Superior temporal gyrus (tissue), 1 donor: ENCODE measurements at regions not wholly inside any gene's neighbourhood (a gene's known extent, or its start where the extent isn't known, plus 50 kb on each side); places are given as distances from the start of the nearest gene placed in this dataset.
A peak's percentile ranks its signal among the peaks of the same experiment; 100 is the strongest.

Experiments
- DNase-seq: peaks from one replicate; pipeline ENCODE4 v3.0.0-alpha.2; 2016; ENCODE audit errors: extremely low spot score

DNA sequence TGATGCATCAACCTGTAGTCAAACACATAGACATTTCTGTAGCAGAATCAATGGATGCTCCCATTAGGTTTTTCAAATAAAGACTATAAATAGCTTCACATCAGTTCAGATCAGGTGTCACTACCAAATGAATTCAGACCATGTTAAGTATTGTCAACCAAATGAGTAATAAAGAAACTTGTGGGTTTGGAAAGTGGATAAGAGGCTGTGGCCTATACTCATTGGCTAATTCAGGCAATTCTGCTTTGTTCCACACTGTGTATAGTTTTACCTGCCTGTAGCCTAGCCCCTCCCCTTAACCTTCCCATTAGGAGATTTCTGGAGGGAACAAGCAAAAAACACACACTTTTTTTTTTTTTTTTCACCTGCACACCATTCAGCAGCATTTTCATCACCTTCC lies 321.2 kb downstream of the HLX start:
- DNase-seq = no peak

DNA sequence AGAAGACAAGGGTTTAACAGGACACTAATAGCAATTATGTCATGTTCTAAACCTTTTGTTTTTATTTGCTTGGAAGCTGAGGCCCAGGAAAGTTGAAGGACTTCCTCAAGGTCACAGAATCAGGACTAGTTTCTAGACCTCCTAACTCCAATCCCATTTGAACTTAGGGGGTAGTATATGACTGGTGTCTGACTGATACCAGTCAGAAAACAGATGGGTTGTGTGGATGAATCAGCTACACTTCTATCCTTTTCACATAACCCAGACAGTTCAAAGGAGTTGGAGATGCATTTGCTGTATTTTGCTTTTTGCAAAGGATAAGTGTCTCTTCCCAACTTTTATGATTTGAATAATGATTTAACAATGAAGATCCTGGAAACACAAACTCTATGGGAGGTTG lies 322.5 kb downstream of the HLX start:
- no peak for DNase-seq

DNA sequence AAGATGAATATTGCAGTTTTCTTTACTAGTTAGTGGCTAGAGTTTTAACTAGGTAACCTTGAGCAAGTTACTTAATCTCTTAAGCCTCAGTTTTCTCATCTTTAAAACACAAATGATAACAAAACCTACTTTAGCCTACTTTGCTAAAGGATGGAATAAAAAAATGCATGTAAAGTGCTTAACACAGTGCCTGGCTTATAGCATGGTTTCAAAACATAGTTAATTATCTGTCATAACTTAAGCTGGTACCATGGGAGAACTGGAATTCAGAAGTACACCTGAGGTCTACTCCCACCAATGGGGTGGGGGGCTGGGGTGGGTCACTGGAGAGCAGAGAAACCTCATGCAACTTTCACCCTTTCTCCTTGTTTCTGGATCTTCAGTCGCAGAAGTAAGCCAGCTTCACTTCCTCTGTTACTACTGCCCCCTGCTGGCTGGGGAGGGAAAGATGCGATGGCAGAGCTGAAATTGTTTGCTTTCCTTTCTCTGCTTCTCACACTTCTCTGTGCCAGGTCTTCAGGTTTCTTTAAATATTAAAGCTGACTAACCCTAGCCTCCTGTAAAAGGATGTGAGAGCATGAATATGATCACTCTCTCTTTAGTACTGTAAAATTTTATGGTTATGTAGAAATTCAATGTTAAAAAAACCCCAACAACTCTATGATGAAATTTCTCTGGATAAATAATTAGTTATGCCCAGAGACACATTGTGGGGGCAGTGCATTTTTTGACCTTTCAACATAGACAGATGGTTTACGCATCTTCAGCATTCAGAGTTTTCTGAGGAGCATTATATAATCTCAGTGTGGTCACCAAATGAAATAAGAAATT lies 324.2 kb downstream of the HLX start:
- DNase-seq = peak; percentile 82

DNA sequence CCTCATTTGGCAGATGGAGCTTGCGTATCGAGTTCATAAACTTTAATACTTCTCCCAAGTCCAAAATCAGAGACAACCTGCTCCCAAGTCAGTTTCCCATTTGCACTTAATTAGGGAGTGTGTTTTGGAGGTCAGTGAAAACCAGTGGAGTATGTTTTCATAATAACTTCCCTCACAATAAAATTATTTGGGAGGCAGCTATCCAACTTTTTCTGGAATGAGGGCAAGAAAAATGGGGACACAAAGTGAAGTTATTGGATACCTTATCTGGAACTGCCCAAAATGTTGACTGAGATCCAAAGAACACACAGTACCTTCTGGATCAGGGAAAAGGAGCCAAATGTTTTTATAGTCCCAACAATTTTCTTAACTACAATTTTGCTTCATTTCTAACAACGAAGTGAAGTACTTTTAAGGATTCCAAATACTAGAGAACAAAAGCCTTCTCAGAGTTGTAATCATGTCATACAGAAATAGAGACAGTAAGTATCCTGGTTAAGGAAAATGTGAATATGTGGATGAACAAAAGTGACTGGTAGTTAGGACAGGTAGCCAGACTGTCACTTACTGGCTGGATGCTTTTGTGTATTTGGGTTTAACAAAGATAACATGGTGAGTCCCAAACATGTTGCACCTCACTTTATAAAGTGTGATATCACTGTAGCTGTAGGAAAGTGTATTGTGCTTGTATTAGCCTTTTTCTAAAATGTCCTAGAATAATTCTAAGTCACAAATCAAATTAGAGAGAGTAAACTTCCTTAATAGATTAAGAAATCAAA lies 325.0 kb downstream of the HLX start:
- no peak for DNase-seq

DNA sequence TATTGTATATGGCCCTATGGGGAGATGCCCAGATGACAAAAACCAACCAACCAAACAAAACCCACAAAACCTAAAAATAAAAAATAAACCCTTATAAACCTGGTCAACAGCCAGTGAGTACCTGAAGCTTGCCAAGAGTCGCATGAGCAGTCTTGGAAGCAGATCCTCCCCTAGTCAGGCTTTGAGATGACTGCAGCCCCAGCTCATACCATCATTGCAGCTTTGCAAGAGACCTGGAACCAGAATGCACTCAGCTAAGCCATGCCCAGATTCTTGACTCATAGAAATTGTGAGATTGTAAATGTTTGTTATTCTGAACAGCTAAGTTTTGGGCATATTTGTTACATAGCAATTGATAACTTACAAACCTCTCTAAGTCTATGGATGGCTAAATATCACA lies 326.8 kb downstream of the HLX start:
- no peak for DNase-seq

DNA sequence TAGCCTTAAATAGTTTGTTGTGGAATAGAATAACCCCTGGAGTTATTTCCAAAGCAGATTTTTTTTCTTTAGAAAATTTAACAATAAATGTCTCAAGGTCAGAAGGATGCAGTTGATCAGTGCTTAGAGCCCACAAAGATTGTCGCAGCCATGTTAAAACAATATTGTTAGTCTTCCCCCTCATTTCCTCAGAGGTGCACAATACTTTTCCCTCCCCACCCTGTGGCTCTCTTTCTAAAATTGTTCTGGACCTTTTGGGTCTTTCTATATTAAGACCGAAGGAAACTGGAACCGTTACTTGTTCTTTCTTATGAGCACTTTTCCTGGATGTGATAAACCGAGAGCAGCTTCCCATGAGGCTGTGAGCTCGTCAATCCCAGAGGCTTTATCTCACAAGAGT lies 333.7 kb downstream of the HLX start:
- no peak for DNase-seq

DNA sequence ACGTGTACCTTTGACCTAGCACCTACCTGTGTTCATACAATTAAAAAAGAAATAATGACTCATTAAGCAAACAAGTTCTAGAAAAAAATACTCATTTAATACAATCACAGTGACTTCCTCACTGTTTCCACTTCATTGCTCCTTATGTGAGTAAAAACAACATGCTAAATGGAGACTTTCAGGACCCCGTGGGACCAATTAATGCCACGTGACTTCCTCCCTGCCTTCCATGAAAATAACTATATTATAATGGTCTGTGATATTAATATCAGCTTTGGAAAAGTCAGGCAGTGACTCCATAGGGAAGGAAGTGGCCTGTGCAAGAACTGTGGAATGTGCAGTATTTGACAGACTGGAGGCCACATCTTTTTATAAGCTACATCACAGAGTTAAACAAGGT lies 337.8 kb downstream of the HLX start:
- DNase-seq = no peak

DNA sequence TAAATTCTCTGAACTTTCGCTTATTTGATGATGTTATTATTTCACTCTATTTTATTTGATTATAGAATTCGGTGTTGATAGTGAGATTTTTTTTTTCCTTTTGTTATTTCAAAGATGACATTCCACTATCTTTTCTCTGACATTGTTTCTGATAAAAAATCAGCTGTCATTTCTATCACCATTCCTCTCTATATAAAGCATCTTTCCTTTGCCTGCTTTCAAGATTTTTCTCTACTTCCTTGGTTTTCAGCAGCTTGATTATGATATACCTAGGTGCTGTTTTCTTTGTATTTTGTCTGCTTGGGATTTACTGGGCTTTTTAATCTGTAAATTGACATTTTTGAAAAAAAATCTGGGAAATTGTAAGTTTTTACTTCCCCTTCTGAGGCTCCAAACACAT lies 344.0 kb downstream of the HLX start:
- no peak for DNase-seq

DNA sequence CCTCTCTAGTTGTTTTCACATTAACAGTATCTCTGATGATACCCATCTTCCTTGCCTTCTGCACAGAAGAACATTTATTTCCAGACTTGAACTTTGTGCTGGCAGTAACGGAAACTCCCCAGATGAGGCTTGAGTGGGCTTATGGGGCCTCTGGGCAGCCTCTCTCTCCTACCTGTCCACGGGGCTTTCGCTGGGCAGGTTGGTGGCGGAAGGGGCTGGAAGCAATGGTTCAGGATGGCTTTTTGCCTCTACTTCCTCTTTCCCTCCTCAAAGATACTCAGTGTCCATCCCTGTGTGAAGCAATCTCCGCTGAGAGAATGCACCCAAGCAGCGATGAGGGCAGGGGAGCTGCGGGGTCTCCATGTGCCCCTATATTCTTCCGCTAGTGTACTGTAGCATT lies 348.2 kb downstream of the HLX start:
- DNase-seq = no peak

DNA sequence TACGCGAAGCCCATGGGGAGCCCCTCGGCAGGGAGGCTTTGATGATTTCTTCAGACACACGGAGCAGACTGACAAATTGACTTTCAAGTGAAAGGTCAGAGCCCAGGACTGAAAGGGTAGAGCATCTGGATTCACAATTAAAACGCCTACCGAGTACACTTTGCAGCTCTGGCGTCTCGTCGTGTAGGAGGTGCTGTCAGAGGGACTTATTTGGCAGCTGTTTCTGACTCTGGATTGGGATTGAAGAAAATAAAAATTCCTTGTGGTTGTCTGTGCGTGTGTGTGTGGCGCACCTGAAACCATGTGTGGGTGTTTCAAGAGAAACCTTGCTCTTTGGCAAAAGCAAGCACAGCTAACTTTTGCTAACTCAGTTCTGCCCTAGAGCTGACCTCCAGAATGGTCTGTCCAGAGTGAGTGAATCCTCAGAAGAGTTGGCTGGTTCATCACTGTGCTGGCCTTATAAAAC lies 348.7 kb downstream of the HLX start:
- no peak for DNase-seq

DNA sequence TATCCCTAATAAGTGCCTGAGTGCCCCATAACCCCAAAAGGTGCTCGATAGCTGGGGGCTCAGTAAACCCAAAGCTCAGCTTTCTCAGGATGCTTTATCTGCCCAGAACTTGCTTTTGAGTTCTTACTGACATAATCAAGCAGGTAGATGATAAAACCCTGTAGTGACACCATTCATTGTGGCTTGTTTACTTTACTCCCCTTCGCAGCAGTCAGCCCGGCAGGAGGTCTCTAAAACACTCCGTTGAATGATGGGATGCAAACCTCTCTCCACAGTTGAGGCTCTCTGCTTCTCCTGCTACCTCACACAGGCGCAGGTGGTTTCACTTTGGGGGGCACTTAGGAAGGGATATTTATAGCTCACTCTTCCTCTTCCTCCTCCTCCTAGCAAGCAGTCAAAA lies 349.4 kb downstream of the HLX start:
- no peak for DNase-seq

DNA sequence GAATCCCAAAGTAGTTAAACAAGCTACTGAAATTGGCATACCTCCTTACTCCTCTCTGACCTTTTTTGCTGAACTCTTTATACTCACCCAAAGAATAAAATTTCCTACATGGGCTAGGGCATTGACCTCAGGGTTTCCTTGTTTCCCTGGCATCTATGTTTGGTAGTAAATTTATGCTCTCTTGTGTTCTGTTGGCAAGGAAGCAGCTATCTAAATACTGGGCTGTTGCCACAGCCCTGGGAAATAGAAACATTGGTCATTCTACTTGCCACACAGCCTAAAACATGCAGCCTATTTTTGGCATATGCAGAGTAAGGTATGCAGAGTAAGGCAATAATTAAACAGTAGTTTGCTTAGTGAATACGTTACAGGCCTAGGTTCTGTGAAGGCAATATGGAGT lies 351.4 kb downstream of the HLX start:
- DNase-seq = no peak

DNA sequence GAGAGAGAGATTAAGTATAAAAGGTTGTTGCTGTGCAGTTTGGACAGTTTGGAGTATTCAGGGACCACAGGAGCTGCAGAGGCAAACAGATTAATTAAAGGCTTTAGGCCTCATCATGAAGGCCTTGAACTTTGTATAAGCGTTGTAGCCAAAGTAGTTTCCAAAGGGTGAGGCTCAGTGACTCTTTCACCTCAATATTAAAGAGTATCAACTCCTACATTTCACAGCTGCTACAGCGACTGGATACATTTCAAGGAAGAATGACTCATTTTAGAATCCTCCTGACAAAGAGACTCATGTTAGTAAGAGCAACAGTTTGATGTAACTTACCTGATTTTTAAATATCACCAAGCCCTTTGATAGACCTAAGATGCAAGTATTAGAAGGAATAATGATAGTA lies 355.5 kb downstream of the HLX start:
- no peak for DNase-seq

DNA sequence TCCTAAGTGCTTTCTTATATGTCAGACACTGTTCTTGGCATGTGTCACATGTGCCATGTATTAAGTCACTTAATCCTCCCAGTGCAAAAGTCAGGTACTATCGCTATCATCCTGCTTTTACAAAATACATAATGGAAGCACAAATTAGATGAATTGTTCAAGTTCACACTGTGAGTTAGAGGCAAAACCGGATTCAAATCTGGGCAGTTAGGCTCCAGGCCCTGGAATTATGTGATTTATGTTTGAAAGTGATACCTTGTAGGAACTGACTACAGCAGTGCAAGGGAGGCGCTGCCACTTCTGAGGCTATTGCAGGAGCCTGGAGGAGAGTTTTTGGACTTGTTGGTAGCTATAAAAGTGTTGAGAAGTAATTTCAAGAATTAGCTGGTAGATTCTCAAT lies 358.3 kb downstream of the HLX start:
- no peak for DNase-seq

DNA sequence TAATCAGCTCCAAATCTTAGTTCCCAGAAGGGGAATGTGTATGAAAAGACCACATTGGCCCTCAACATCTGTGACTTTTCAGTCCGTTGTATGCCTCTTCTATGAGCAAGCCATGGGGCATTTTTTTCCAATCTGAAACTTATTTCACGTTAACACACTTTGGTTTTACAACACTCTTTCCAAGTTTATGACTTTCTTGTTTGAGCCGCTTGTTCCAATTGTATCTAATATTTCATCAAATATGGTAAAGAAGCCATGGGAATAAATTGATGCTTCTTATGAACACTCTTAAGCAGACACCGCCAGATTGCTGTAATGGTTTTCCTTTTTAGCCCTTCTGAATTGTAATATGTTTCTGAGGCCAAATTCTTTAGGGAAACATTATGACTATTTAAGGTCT lies 359.9 kb downstream of the HLX start:
- no peak for DNase-seq

DNA sequence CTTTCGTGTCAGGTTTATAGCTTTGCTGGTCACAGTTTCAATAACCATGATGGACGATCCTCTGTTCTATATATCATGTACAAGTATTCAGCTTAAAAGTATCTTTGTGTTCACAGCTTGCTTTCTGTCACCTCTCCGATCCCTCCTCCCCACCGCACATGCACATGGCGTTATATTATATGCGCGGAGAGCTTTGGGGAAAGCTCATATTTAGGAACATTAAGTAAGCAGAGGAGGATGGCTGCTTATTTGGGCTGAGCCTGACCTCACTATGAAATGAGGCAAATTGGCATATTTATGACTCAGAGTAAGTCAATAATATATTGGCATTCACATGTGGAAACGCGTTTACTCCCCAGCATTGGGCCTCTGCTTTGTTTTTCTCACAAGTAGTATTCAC lies 360.5 kb downstream of the HLX start:
- no peak for DNase-seq

DNA sequence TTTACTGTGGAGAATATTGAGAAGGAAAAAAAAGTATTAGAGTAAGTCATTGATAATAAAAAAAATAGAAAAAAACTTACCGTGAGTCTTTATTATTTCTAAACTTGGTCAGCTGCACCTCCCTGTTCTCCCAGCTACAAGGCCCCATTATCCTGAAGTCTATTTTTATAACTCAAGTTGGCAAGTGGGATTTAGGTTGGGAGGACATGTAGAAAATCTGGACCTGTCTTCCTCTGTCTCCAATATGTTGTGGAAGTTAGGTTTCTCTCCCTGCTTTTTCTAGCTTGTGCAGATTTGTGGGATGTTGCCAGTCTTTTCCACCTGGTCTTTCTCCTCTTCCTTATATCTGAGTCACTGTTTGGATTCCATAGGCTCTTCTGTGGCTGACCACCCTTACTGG lies 361.4 kb downstream of the HLX start:
- no peak for DNase-seq

DNA sequence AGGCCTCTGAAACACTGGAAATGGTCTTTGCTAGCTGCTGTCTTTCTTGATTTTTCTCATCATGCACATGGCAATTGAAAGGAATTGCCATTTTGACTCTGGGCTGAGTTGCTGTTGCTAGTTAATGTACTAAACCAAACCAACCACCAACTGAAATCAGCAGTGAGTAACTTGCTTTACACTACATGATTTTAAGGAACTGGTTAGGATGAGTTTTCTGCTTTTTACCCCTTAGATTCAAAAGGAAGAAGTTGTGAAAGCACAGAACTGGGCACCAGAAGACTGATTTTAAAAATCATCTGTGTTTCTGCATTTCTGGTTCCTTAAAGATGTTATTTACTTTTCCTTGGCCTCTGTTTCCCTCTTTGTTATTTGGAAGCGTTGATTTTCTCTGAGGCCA lies 361.9 kb downstream of the HLX start:
- DNase-seq = no peak

DNA sequence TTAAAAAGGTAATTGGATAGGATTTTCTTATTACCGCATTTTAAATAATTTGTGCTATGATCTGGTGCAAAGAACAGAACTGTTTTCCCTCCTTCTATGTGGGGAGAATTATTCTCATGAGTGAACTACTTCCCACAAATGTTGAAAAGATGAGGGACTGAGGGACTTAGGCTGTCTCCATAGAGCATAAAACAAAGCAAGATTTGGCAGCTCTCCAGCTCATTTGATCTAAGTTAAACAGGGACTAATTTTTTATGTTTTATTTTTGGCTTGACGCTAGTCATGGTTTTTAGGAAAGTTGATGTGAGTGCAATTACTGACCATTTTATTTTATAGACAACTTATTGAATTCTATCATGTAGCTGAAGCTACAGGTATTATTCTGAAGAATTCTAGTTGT lies 362.3 kb downstream of the HLX start:
- DNase-seq = no peak

DNA sequence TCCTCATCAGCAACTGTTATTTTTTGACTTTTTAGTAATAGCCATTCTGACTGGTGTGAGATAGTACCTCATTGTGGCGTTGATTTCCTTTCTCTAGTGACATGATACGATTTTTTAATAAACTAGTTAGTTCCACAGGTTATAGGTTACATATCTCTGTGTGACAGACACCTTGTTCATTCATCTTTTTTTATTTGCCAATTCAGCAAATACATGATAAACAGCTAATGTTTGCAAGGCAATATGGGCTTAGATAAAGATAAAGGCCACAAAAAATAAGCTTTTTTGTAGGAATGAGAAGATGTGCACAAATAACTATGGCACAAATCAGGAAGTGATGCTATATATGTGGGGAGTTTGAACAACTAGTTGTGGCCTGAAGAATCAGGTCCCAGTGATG lies 366.8 kb downstream of the HLX start:
- DNase-seq = no peak

DNA sequence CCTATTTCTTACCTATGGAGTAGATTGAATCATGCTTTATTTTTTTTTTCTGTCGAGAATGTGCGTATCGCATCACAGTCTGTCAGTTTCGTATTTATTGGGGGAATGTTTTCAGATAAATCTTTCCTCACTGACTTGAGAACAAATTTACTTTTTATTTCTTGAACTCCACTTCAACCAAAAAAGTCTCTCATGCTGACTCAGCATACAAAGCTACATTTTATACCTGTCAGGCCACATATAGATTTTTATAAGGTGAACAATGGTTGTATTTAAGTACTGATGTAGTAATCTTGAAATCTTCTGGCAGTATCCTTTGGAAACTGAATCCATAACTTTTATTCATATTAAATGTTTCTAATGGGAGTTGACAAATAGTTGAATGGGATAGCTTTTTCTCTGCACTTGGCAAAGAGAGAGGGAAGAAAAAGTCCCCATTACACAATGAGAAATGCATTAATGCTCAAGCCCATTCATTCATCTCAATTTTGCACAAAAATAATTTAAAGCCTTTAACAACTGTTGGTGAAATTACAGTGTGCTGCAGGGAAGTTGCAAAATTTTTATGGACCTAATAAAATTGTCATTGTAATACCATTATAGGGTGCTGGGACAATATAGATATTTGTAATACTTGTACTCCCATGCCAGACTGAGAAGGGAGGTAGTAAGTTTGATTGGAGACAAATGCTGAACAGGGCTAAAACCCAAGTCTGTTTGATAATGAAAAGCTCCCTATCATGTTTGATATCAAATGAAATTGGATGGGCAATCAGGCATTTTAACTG lies 367.6 kb downstream of the HLX start:
- no peak for DNase-seq

DNA sequence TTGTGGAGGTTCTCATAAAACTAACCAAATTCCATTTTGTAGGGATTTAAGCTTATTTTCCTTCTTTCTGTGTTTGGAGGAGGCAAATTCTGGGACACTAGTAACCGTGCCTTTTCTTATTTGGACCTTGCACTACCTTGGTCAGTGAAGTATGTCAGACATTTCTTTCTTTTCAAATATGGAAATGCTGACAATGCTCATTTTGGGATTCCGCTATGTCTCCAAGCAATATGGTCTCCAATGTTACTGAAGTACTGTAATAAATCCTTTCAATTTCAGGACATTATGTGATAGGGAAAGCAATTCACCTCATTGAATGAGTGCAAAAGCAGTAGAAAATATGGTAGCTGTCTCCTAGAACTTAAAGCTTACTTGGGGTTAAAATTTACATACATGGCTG lies 372.3 kb downstream of the HLX start:
- DNase-seq = no peak

DNA sequence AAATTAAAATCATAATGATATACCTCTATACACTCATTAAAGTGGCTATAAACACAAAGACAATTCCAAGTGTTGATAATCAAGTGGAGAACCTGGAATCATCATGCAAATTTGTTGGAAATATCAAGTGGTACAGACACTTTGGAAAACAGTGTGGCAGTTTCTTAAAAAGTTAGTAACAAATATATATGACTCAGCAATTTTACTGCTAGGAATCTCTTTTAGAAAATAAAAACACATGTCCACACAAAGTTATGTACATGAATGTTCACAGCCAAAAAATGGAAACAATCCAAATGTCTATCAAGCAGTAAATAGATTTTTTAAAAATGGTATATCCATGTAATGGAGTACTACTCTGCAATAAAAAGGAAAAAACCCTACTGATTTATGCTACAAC lies 375.6 kb downstream of the HLX start:
- no peak for DNase-seq
